DND-41 (cell line): ENCODE measurements at regions not wholly inside any gene's neighbourhood (a gene's known extent, or its start where the extent isn't known, plus 50 kb on each side); places are given as distances from the start of the nearest gene placed in this dataset.

Experiments
- EZH2 ChIP-seq: IDR thresholded peaks from 3 replicates; pipeline ENCODE4 v1.6.1; 2012; ENCODE audit warnings: borderline replicate concordance, low read depth, mild to moderate bottlenecking, moderate library complexity, low read length, inconsistent platforms; ENCODE audit not compliant: severe bottlenecking
- TF ChIP-seq, protein P1 (sequence below): IDR thresholded peaks from 2 replicates; pipeline ENCODE4 v1.5.1; 2012; ENCODE audit warnings: borderline replicate concordance, low read length, moderate library complexity, mild to moderate bottlenecking; ENCODE audit not compliant: poor library complexity, severe bottlenecking; ENCODE audit errors: extremely low read depth

DNA sequence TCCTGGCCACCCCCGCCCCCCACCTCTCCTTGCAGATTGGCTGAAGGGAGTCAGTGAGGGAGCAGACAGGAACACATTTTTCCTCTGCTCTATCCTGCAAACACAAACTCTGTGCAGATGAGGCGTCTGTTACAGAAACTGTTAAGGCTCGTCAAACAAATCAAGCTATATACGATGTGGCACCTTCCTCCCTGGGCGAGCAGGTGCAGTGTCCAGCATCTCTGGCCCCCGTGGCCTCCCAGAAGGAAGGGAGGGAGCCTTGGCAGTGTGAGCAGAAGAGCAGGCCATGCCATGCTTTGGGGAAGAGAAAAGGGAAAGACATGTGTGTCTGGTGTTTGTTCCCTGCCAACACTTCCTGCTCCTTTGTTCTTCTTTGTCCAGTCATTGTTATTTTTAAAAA lies 267.8 kb downstream of the UTP18 start:
- TF ChIP-seq, protein P1, sequence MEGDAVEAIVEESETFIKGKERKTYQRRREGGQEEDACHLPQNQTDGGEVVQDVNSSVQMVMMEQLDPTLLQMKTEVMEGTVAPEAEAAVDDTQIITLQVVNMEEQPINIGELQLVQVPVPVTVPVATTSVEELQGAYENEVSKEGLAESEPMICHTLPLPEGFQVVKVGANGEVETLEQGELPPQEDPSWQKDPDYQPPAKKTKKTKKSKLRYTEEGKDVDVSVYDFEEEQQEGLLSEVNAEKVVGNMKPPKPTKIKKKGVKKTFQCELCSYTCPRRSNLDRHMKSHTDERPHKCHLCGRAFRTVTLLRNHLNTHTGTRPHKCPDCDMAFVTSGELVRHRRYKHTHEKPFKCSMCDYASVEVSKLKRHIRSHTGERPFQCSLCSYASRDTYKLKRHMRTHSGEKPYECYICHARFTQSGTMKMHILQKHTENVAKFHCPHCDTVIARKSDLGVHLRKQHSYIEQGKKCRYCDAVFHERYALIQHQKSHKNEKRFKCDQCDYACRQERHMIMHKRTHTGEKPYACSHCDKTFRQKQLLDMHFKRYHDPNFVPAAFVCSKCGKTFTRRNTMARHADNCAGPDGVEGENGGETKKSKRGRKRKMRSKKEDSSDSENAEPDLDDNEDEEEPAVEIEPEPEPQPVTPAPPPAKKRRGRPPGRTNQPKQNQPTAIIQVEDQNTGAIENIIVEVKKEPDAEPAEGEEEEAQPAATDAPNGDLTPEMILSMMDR: no peak
- TF ChIP-seq EZH2: no peak
